Spleen (tissue), 7 donors: ENCODE measurements at regions not wholly inside any gene's neighbourhood (a gene's known extent, or its start where the extent isn't known, plus 50 kb on each side); places are given as distances from the start of the nearest gene placed in this dataset.

ENCODE experiments used
- CTCF ChIP-seq, 11 experiments: fragments of 200-600 bp in 7 of 11; fragments of 450-650 bp in 4 of 11; sonication (generic) in 4 of 11; IDR thresholded peaks in 8 of 11; conservative IDR thresholded peaks in 3 of 11; 1 replicate in 7 of 11; 2 replicates in 4 of 11; pipeline versions ENCODE4 v1.4.0 to v1.8.0; 2016 to 2021; ENCODE audit warnings: antibody characterized with exemption in 11 of 11, inconsistent platforms in 4 of 11, mild to moderate bottlenecking in 1 of 11
- POLR2A ChIP-seq, 3 donors: fragments of 450-650 bp; IDR thresholded peaks; one replicate each; pipeline ENCODE4 v1.5.1; 2017; ENCODE audit warnings: antibody characterized with exemption in 3 of 3, mild to moderate bottlenecking in 1 of 3
- POLR2AphosphoS5 ChIP-seq, 3 donors: sonication (generic); formaldehyde crosslinking; IDR thresholded peaks; one replicate each; pipeline ENCODE4 v1.5.1; 2017; ENCODE audit warnings: antibody characterized with exemption in 3 of 3
- donor health status: DM: no; HTN: no; CAD: no; lungs with moderate emphysema.
- donor health status: DM: no; HTN: no; CAD: no.
- donor health status: DM: no; HTN: no; CAD: no.

- no peak for TF ChIP-seq CTCF (IDR thresholded peaks at IDR 0.05 in 8 of 11, conservative IDR thresholded peaks at IDR 0.05 in 3 of 11)
- TF ChIP-seq POLR2AphosphoS5 (IDR thresholded peaks at IDR 0.05) = no peak
- TF ChIP-seq POLR2A (IDR thresholded peaks at IDR 0.05) = no peak
Measured at GRCh38 chr6:137745321-137745720, 121.7 kb upstream of the TNFAIP3 start.
